IPS-20b (cell line): ENCODE measurements at regions not wholly inside any gene's neighbourhood (a gene's known extent, or its start where the extent isn't known, plus 50 kb on each side); places are given as distances from the start of the nearest gene placed in this dataset.

Experiments
- H3K27ac ChIP-seq: one replicate; pipeline ENCODE4 v1.5.1; 2013; ENCODE audit warnings: low read length
- H3K27me3 ChIP-seq: 2 replicates; pipeline ENCODE4 v1.6.1; 2013; ENCODE audit warnings: mild to moderate bottlenecking, low read length, inconsistent platforms; ENCODE audit not compliant: insufficient read depth
- H3K36me3 ChIP-seq: 2 replicates; pipeline ENCODE4 v1.6.1; 2013; ENCODE audit warnings: low read depth, mild to moderate bottlenecking, inconsistent platforms, low read length, moderate library complexity; ENCODE audit not compliant: insufficient read depth
- H3K4me1 ChIP-seq: 2 replicates; pipeline ENCODE4 v1.6.1; 2013; ENCODE audit warnings: mild to moderate bottlenecking, control low read depth, inconsistent platforms, low read length, moderate library complexity; ENCODE audit not compliant: insufficient read depth
- H3K4me3 ChIP-seq: 2 replicates; pipeline ENCODE4 v1.5.1; 2013; ENCODE audit warnings: mild to moderate bottlenecking, low read length, inconsistent platforms
- H3K9ac ChIP-seq: 2 replicates; pipeline ENCODE4 v1.6.1; 2013; ENCODE audit warnings: low read depth, mild to moderate bottlenecking, inconsistent platforms, low read length, moderate library complexity
- H3K9me3 ChIP-seq: 2 replicates; pipeline ENCODE4 v1.6.1; 2013; ENCODE audit warnings: mild to moderate bottlenecking, low read depth, low read length, inconsistent platforms; ENCODE audit not compliant: insufficient read depth

DNA sequence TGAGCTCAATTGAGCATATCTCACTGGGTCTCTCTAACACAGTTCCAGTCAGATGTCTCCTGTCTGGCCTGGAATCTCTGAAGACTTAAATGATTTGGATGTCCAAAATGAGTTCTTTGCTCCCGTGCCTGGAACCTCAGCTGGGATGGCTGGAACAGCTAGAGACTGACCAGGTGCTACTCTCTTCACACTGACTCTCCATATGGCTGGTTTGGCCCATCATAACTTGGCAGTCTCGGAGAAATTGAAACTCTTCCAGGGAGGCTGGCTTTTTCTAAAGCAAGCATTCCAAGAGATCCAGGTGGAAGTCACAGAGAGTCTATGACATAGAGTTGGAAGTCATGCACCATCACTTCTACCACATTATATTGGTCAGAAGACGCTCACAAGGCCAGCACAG, 129.6 kb upstream of the NOL4 start:
- Histone ChIP-seq H3K36me3 (no peaks in the 10 kb centered on the region), H3K4me1 (no peaks in the 10 kb centered on the region), H3K27me3 (no peaks in the 10 kb centered on the region), H3K4me3 (no peak overlapping the region), H3K9ac (no peak overlapping the region), H3K9me3 (no peaks in the 10 kb centered on the region), H3K27ac (no peak overlapping the region)

DNA sequence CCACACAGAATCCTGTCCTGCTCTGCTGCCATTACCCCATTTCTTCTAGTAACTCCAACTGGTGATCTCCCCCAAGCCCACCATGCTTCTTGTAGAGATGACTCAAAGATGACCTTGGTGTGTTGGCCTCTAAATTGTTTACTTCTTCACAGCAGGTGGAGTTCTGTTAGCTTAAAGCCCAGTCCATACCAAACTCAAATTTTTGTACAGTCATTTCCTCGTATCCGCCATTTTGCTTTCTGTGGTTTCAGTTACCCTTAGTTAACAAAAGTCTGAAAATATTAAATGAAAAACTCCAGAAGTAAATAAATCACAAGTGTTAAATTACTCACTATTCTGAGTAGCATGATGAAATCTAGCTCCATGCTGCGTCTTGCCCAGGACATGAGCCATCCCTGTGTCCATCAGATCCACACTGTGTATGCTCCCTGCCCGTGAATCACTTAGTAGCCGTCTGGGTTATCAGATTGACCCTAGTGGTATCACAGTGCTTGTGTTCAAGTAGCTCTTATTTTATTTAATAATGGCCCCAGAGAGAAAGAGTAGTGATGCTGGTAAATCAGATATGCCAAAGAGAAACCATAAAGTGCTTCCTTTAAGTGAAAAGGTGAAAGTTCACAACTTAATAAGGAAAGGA, 133.3 kb upstream of the NOL4 start:
- no peak overlapping the region for H3K4me3 ChIP-seq
- no peak overlapping the region for H3K27ac ChIP-seq

DNA sequence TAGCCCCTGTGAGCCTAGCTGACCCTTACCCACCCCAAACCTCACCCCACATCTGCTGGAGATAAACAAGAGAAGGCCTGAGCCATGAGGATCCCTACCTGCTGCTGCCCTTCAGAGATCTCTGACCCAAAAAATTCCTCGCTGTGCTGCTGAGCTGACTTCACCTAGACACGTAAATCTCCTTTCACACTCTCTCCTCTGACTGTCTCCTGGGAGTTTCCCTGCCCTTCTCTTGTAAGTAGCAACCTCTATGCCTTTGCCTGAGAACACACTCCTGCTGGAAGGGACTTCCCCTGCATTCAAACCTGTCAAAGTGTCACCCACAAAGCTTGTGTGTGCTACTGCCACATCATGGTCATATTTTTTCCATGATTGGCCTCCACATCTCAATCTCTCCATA, 134.2 kb upstream of the NOL4 start:
- Histone ChIP-seq H3K27ac (no peak overlapping the region), H3K4me1 (no peaks in the 10 kb centered on the region), H3K36me3 (no peaks in the 10 kb centered on the region), H3K9me3 (no peaks in the 10 kb centered on the region), H3K4me3 (no peak overlapping the region), H3K27me3 (no peaks in the 10 kb centered on the region), H3K9ac (no peak overlapping the region)

More for the DNA sequence above, 133.3 kb upstream of the NOL4 start:
- Histone ChIP-seq H3K4me1 (no peaks in the 10 kb centered on the region), H3K27me3 (no peaks in the 10 kb centered on the region), H3K9ac (no peak overlapping the region), H3K36me3 (no peaks in the 10 kb centered on the region), H3K9me3 (no peaks in the 10 kb centered on the region)

DNA sequence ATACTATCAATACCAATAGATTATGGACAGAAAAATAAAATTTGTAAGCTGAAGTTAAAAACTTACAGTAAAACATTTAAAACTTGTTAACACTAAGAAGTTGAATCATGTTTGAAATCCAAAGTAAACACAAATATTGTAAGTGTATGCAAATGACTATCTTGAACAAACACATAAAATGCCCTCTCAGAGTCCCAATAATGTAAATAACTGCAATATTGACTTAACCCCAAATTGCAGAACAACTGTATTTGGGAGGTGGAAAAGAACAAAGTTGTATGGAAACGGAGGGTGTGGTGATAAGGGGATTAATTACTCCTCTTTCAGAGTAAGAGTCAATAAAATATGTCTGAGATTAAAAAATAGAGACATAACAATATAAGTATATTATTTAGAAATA, 140.0 kb upstream of the NOL4 start:
- H3K9ac ChIP-seq: no peak overlapping the region
- H3K4me1 ChIP-seq: no peaks in the 10 kb centered on the region
- no peak overlapping the region for H3K4me3 ChIP-seq
- no peaks in the 10 kb centered on the region for H3K9me3 ChIP-seq
- H3K36me3 ChIP-seq: no peaks in the 10 kb centered on the region
- no peak overlapping the region for H3K27ac ChIP-seq
- no peaks in the 10 kb centered on the region for H3K27me3 ChIP-seq

DNA sequence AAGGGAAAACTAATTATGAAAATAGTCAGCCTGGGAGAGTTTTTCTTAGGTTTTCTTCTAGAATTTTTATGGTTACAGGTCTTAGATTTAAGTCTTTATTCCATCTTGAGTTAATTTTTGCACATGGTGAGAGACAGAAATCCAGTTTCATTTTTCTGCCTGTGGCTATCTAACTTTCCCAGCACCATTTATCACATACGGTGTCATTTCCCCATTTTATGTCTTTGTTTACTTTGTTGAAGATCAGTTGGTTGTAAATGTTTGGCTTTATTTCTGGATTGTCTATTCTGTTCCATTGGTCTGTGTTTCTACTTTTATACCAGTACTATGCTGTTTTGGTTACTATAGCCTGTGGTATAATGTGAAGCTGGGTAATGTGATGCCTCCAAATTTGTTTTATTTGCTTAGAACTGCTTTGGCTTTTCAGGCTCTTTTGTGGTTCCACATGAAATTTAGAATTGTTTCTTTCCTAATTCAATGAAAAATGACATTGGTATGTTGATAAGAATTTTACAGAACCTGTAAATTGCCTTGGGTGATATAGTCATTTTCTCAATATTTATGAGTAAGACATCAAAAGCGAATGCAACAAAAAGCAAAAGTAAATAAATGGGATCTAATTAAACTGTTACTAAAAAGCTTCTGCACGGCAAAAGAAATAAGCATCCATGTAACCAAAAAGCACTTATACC, 146.1 kb upstream of the NOL4 start:
- Histone ChIP-seq H3K36me3 (no peaks in the 10 kb centered on the region), H3K27me3 (no peaks in the 10 kb centered on the region), H3K4me1 (no peaks in the 10 kb centered on the region), H3K4me3 (no peak overlapping the region), H3K9ac (no peak overlapping the region), H3K27ac (no peak overlapping the region), H3K9me3 (no peaks in the 10 kb centered on the region)

DNA sequence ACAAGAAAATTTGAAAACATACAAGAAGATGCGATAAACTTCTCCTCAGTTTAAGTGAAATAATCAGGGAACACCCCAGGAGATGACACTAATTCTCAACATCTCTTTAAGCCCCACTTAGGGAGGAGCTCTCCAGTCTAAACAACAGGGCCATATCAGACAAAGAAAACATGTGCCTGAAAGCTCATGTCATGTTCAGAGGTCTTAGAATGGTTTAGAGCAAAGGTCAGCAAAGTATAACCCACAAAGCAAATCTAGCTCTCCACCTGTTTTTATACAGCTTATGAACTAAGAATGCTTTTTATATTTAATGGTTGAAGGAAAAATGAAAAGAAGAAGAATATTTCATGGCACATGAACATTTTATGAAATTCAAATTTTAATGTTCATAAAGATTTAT, 155.6 kb upstream of the NOL4 start:
- Histone ChIP-seq H3K36me3 (no peaks in the 10 kb centered on the region), H3K9ac (no peak overlapping the region), H3K27me3 (no peaks in the 10 kb centered on the region), H3K27ac (no peak overlapping the region), H3K4me3 (no peak overlapping the region), H3K9me3 (no peaks in the 10 kb centered on the region), H3K4me1 (no peaks in the 10 kb centered on the region)

DNA sequence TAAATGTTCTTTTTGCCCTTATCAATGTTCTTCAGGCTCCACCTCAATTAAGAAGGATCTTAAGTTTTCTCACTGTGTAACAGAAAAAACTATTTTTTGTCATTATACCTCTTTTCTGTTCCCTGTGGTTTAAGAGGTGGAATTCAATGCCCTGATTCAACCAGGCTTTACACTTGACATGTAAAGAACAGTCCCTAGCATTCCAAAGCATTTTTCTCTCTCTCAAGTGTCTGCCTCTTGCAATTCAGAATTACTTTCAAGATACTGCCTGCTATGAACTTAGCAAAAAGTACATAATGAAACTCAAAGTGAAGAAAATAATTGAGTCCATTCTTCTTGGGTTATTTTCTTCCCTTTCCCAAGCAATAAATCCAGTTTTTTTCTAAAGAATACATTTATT, 160.6 kb upstream of the NOL4 start:
- Histone ChIP-seq H3K9me3 (peaks cover 5% of the 10 kb centered on the region; the same call in 1 of the 2 replicates), H3K27me3 (no peaks in the 10 kb centered on the region)

DNA sequence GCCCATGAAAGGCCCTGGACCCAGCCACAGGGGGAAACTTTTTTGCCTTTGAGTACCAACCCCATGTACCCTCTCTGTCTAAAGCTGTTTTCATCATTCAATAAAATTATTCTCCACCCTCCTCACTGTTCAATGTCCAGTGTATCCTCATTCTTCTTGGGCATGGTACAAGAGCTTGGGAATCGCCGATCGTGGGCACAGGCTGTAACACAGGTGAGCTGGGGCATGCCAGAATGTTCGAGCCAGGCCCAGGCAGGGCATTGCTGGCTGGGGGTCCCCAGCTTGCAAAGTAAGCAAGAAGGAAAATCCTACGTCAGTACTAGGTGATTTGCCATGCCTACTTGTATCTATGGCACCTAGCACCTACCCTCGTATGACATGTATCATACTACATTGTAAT, 162.1 kb upstream of the NOL4 start:
- Histone ChIP-seq H3K27ac (no peak overlapping the region), H3K4me3 (no peak overlapping the region), H3K9me3 (peaks cover 5% of the 10 kb centered on the region; the same call in 1 of the 2 replicates), H3K36me3 (no peaks in the 10 kb centered on the region), H3K9ac (no peak overlapping the region), H3K4me1 (no peaks in the 10 kb centered on the region), H3K27me3 (no peaks in the 10 kb centered on the region)

More for the DNA sequence above, 160.6 kb upstream of the NOL4 start:
- Histone ChIP-seq H3K4me1 (no peaks in the 10 kb centered on the region), H3K27ac (no peak overlapping the region), H3K4me3 (no peak overlapping the region), H3K9ac (no peak overlapping the region), H3K36me3 (no peaks in the 10 kb centered on the region)

DNA sequence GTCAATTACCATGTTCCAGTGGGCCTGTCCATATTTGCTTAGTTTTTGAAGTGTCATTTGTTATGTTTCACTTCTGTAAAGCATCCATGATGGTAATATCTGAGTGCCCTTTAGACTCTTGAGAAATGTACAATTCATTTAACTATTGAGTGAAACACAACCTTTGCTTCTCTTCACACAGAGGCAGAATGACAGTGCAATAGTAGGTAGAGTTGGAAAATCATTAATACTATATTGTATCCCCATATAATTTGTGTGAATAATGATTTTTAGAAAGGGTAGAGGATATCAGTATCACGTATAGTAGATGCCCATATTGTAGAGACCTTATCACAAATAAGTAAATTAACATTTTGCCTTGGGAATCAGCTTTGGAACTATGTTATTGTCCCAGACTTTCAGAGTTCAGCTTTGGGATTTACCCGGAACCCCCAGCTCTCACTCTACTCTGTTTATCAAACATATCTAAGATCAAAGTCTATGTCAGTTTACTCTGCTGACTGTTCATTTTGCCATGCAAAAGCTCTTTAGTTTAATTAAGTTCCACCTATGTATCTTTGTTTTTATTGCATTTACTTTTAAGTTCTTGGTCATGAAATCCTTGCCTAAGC, 172.7 kb upstream of the NOL4 start:
- Histone ChIP-seq H3K9me3 (no peaks in the 10 kb centered on the region), H3K27ac (no peak overlapping the region), H3K36me3 (no peaks in the 10 kb centered on the region), H3K4me3 (no peak overlapping the region), H3K4me1 (no peaks in the 10 kb centered on the region), H3K9ac (no peak overlapping the region), H3K27me3 (no peaks in the 10 kb centered on the region)

DNA sequence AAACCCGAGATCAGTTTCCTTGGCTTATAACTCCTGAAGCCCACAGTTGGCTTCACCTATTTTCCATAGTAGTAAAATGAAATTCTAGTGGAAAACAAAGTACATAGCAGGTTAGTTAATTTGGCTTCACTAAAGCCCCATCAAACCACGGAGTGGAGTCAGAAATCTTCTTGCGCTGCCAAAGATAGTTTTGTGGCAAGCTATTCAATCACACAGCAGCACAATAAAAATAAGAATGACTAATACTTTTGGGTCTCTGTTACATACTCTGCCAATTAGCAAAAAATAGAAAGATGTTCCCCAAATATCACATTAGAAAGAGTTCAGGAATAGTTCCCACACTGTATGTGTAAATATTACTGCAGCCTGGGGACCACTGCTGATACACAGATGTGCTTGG, 175.2 kb upstream of the NOL4 start:
- H3K9ac ChIP-seq: no peak overlapping the region
- no peaks in the 10 kb centered on the region for H3K36me3 ChIP-seq
- no peak overlapping the region for H3K4me3 ChIP-seq
- no peaks in the 10 kb centered on the region for H3K27me3 ChIP-seq
- no peaks in the 10 kb centered on the region for H3K4me1 ChIP-seq
- no peak overlapping the region for H3K27ac ChIP-seq
- no peaks in the 10 kb centered on the region for H3K9me3 ChIP-seq

DNA sequence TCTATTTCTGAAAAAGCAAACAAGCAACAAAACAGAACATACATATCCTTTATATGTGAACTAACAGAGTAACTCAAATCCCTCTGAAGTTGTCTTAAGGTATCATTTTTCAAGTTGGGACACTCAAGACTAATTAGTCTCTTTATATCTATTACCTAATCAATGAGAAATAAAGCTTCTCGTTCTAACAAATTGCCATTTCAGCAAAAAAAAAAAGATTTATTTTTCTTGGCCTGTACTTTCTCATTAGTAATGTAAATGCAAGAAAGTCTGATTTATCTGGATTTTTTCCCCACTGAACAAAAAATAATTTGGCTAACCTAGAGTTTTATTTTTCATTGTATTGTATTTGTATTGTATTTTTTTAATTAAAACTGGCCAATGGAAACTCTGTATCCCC, 176.1 kb upstream of the NOL4 start:
- Histone ChIP-seq H3K36me3 (no peaks in the 10 kb centered on the region), H3K9ac (no peak overlapping the region), H3K27me3 (no peaks in the 10 kb centered on the region), H3K9me3 (no peaks in the 10 kb centered on the region), H3K4me3 (no peak overlapping the region), H3K4me1 (no peaks in the 10 kb centered on the region), H3K27ac (no peak overlapping the region)

DNA sequence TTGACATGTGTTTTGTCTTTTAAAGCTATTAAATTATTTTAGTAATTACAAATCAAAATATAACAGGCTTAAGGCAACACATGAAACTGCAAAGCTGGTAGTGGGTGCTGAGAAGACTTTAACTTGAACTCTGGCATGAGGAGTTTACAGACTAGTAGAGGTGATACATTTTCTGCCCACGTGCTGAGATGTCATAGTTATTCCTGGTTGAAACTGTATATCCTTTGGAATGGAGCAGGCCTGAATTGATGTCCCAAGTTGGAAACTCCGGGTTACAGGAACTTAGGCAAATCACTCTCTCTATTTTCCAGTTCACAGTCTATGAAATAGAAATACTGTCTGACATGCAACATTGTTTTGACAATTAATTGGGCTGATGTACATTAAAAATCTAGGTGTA, 177.1 kb upstream of the NOL4 start:
- Histone ChIP-seq H3K27ac (no peak overlapping the region), H3K4me1 (no peaks in the 10 kb centered on the region), H3K36me3 (no peaks in the 10 kb centered on the region), H3K4me3 (no peak overlapping the region), H3K27me3 (no peaks in the 10 kb centered on the region), H3K9me3 (no peaks in the 10 kb centered on the region), H3K9ac (no peak overlapping the region)
